Heart left ventricle (tissue), 16 donors: ENCODE measurements at regions not wholly inside any gene's neighbourhood (a gene's known extent, or its start where the extent isn't known, plus 50 kb on each side); places are given as distances from the start of the nearest gene placed in this dataset.

Experiments
- ATAC-seq, 4 donors: fragments of 200-7000 bp; cut with Tn5 transposase; one replicate each; pipeline ENCODE4 v1.9.1; 2020 to 2022; ENCODE audit warnings: moderate library complexity in 4 of 4, mild to moderate bottlenecking in 3 of 4, moderate number of reproducible peaks in 1 of 4
- DNase-seq, 5 donors: peaks; one replicate each; pipeline ENCODE4 v3.0.0-alpha.2; 2020
- H3K27ac ChIP-seq, 12 donors: fragments of 200-600 bp; sonication (generic) in 4 of 12; one replicate each; pipeline versions ENCODE4 v1.5.0 to v1.8.0; 2016 to 2022; ENCODE audit warnings: mild to moderate bottlenecking in 2 of 12
- H3K27me3 ChIP-seq, 9 donors: fragments of 200-600 bp; sonication (generic) in 2 of 9; one replicate each; pipeline versions ENCODE4 v1.5.1 to v1.8.0; 2016 to 2022; ENCODE audit warnings: mild to moderate bottlenecking in 3 of 9
- H3K36me3 ChIP-seq, 9 donors: fragments of 200-600 bp; sonication (generic) in 2 of 9; one replicate each; pipeline versions ENCODE4 v1.5.0 to v1.8.0; 2018 to 2022; ENCODE audit warnings: mild to moderate bottlenecking in 2 of 9
- H3K4me1 ChIP-seq, 12 donors: fragments of 200-600 bp; sonication (generic) in 4 of 12; one replicate each; pipeline versions ENCODE4 v1.5.0 to v1.8.0; 2016 to 2022; ENCODE audit warnings: mild to moderate bottlenecking in 3 of 12
- H3K4me3 ChIP-seq, 12 donors: fragments of 200-600 bp; sonication (generic) in 4 of 12; one replicate each; pipeline versions ENCODE4 v1.5.0 to v1.8.0; 2017 to 2022; ENCODE audit warnings: mild to moderate bottlenecking in 9 of 12, moderate library complexity in 4 of 12
- H3K9me3 ChIP-seq, 12 donors: fragments of 200-600 bp; sonication (generic) in 4 of 12; one replicate each; pipeline versions ENCODE4 v1.5.0 to v1.8.0; 2016 to 2022; ENCODE audit warnings: mild to moderate bottlenecking in 1 of 12
- POLR2A ChIP-seq, 2 donors: fragments of 450-650 bp; IDR thresholded peaks; one replicate each; pipeline ENCODE4 v1.6.1; 2017; ENCODE audit warnings: antibody characterized with exemption in 2 of 2, mild to moderate bottlenecking in 2 of 2, moderate library complexity in 2 of 2
- WGBS, 4 donors: extraction: QIAGEN DNeasy Blood & Tissue Kit in 2 of 4; methylation state at CpG; one replicate each; pipeline versions ENCODE4 v1.1.5 to v1.1.7; 2013 to 2018; 5-methylcytosine and 5-hydroxymethylcytosine counted together
- intact Hi-C, 10 donors: fragments of 100-400 bp; cut with DNase I; formaldehyde crosslinking; loops; one replicate each; pipeline versions ENCODE4 v1.11.1 to v1.14.2; 2022
- TF ChIP-seq, protein P1 (sequence below), 12 donors: fragments of 200-600 bp; sonication (generic) in 4 of 12; IDR thresholded peaks; one replicate each; pipeline versions ENCODE4 v1.5.0 to v1.8.0; 2018 to 2022; ENCODE audit warnings: antibody characterized with exemption in 12 of 12, mild to moderate bottlenecking in 5 of 12
- donor health status: ischemic (EF 13 %, LVEDD 7.1; RV severe dilation, severe dysfunction).
- donor health status: healthy with polysubstance abuse.
- donor health status: DM: no; HTN: yes; CAD: no.
- donor health status: DM: no; HTN: no; CAD: no.
- donor health status: ischemic (EF 25% LVEDD 6.9; RV normal size, moderate dysfunction).
- donor health status: ischemic (EF 25% LVEDD 5.7; RV mildly dilated, moderate dysfunction).
- donor health status: healthy.
- donor health status: DM: yes; HTN: yes; CAD: no.
- donor health status: ischemic (EF 35%, LVEDD 5.7; RV mildly dilated, moderate dysfunction).
- donor health status: nonischemic (EF 11% LVEDD 7.7; RV severe dilation, severe dysfunction).
- donor health status: DM: yes; HTN: yes; CAD: no.
- donor health status: PGD.
- donor health status: ischemic (EF 29% LVEDD 5.4; RV normal size, mild dysfunction).
- donor health status: nonischemic (EF 23%, LVEDD 6.1; RV moderate dilation, normal function).

DNA sequence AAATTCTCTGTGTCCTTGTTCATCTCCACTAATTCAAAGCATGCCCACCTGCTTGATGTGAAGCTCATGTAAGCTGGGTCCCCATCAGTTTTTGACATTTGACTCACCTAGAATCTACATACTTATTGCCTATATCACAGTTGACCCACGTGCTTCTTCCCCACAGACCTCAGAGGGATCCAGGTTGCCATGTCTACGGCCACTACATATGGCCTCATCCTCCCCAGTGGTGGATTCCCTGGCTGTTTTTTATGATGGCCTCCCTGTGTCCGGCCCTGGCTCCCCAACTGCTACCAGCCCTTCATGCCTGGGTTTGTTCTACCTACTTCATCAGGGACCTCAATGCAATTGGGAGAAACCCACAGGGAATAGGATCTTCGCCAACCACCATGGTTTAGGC lies 187.4 kb upstream of the GDF10 start:
- Histone ChIP-seq H3K27me3 (peaks cover 0 to 3% (median 0%) of the 10 kb centered on the region in 9 donors), H3K36me3 (no peaks in the 10 kb centered on the region), H3K4me1 (peaks cover 0 to 12% (median 0%) of the 10 kb centered on the region in 12 donors), H3K4me3 (no peak overlapping the region), H3K9me3 (no peaks in the 10 kb centered on the region), H3K27ac (no peak overlapping the region)
- intact Hi-C loops = loop anchor here in 1 of 10 donors (5.0 kb wide), 1 partner anchor 45 kb away; no protein-coding TSS in a partner anchor
- WGBS, 4 donors = 76 to 94% (median 86%) methylated on average over 4 of the region's 4 CpGs
- TF ChIP-seq POLR2A (IDR thresholded peaks at IDR 0.05) = no peak
- TF ChIP-seq, protein P1, sequence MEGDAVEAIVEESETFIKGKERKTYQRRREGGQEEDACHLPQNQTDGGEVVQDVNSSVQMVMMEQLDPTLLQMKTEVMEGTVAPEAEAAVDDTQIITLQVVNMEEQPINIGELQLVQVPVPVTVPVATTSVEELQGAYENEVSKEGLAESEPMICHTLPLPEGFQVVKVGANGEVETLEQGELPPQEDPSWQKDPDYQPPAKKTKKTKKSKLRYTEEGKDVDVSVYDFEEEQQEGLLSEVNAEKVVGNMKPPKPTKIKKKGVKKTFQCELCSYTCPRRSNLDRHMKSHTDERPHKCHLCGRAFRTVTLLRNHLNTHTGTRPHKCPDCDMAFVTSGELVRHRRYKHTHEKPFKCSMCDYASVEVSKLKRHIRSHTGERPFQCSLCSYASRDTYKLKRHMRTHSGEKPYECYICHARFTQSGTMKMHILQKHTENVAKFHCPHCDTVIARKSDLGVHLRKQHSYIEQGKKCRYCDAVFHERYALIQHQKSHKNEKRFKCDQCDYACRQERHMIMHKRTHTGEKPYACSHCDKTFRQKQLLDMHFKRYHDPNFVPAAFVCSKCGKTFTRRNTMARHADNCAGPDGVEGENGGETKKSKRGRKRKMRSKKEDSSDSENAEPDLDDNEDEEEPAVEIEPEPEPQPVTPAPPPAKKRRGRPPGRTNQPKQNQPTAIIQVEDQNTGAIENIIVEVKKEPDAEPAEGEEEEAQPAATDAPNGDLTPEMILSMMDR (IDR thresholded peaks at IDR 0.05) = no peak
- DNase-seq (no peak), ATAC-seq (no peak)

GRCh38 chr10:47113907-47114500 lies 186.0 kb upstream of the GDF10 start:
- 85 to 88% (median 87%) methylated on average over 4 of the region's 4 CpGs for WGBS, 4 donors
- Histone ChIP-seq H3K36me3 (no peaks in the 10 kb centered on the region), H3K9me3 (no peaks in the 10 kb centered on the region), H3K27me3 (peaks cover 0 to 3% (median 0%) of the 10 kb centered on the region in 9 donors), H3K4me3 (no peak overlapping the region), H3K4me1 (peaks cover 0 to 12% (median 0%) of the 10 kb centered on the region in 12 donors), H3K27ac (no peak overlapping the region)
- intact Hi-C loops = loop anchor here in 1 of 10 donors (5.0 kb wide), 1 partner anchor 43 kb away; no protein-coding TSS in a partner anchor
- no peak for ATAC-seq
- no peak for DNase-seq
- TF ChIP-seq, protein P1 (IDR thresholded peaks at IDR 0.05) = no peak
- no peak for TF ChIP-seq POLR2A (IDR thresholded peaks at IDR 0.05)

GRCh38 chr10:47114680-47115186 lies 185.3 kb upstream of the GDF10 start:
- H3K27me3 ChIP-seq = peaks cover 0 to 3% (median 0%) of the 10 kb centered on the region in 9 donors
- H3K4me3 ChIP-seq = no peak overlapping the region
- H3K27ac ChIP-seq = no peak overlapping the region
- TF ChIP-seq, protein P1 (IDR thresholded peaks at IDR 0.05) = no peak
- TF ChIP-seq POLR2A (IDR thresholded peaks at IDR 0.05) = no peak
- DNase-seq (no peak), ATAC-seq (no peak)
- H3K4me1 ChIP-seq = peaks cover 0 to 9% (median 0%) of the 10 kb centered on the region in 12 donors
- H3K9me3 ChIP-seq = no peaks in the 10 kb centered on the region
- 80 to 96% (median 90%) methylated on average over 5 to 6 of the region's 6 CpGs for WGBS, 4 donors
- no peaks in the 10 kb centered on the region for H3K36me3 ChIP-seq
- intact Hi-C loops = loop anchor here in 1 of 10 donors (5.0 kb wide), 1 partner anchor 43 kb away; no protein-coding TSS in a partner anchor

DNA sequence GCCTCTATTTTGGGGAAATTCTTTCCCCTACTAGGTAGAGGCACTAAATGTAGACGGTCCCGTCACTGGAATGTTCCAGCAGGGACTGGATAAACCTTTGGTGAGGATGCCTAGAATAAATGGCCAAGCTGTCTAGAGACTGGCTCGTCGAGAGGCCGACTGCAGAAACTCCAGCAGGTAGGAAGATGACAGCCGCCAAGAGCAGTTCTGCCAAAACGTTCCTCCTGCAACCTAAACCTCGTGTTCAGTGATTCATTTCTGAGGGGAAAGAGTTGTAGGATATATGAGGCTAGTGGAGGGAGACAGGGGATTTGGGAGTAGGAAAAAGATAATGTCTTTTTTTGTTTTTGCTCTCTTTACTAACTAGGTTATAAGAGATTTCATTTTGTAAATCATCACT lies 184.7 kb upstream of the GDF10 start:
- ATAC-seq (no peak), DNase-seq (no peak)
- TF ChIP-seq, protein P1 (IDR thresholded peaks at IDR 0.05) = no peak
- TF ChIP-seq POLR2A (IDR thresholded peaks at IDR 0.05) = no peak
- Histone ChIP-seq H3K27ac (no peak overlapping the region), H3K9me3 (no peaks in the 10 kb centered on the region), H3K27me3 (peaks cover 0 to 4% (median 0%) of the 10 kb centered on the region in 9 donors), H3K4me3 (no peak overlapping the region), H3K36me3 (no peaks in the 10 kb centered on the region), H3K4me1 (peaks cover 0 to 5% (median 0%) of the 10 kb centered on the region in 12 donors)
- 62 to 69% (median 65%) methylated on average over 8 of the region's 8 CpGs for WGBS, 4 donors
- intact Hi-C loops = no loop called here
